Endodermal cell (in vitro differentiated cells): ENCODE measurements at regions not wholly inside any gene's neighbourhood (a gene's known extent, or its start where the extent isn't known, plus 50 kb on each side); places are given as distances from the start of the nearest gene placed in this dataset.

Source experiments
- DNase-seq: peaks from one replicate; pipeline ENCODE4 v3.0.0-alpha.2; 2017
- H3K27ac ChIP-seq: 2 replicates; pipeline ENCODE4 v1.5.1; 2013; ENCODE audit warnings: mild to moderate bottlenecking, low read depth, low read length, moderate library complexity
- H3K27me3 ChIP-seq: 2 replicates; pipeline ENCODE4 v1.6.1; 2013; ENCODE audit warnings: mild to moderate bottlenecking, low read length, moderate library complexity; ENCODE audit not compliant: insufficient read depth, control insufficient read depth, poor library complexity, severe bottlenecking
- H3K36me3 ChIP-seq: 2 replicates; pipeline ENCODE4 v1.7.0; 2013; ENCODE audit warnings: mild to moderate bottlenecking, low read length, moderate library complexity; ENCODE audit not compliant: control insufficient read depth, insufficient read depth
- H3K4me1 ChIP-seq: one replicate; pipeline ENCODE4 v1.7.0; 2013; ENCODE audit warnings: low read length; ENCODE audit not compliant: control insufficient read depth, insufficient read depth
- H3K4me3 ChIP-seq: 2 replicates; pipeline ENCODE4 v1.5.1; 2013; ENCODE audit warnings: mild to moderate bottlenecking, low read length, moderate library complexity
- H3K9ac ChIP-seq: 2 replicates; pipeline ENCODE4 v1.6.1; 2013; ENCODE audit warnings: mild to moderate bottlenecking, low read length, moderate library complexity; ENCODE audit not compliant: poor library complexity, severe bottlenecking; ENCODE audit errors: extremely low read depth
- H3K9me3 ChIP-seq: 2 replicates; pipeline ENCODE4 v1.6.1; 2013; ENCODE audit warnings: mild to moderate bottlenecking, low read length, moderate library complexity; ENCODE audit not compliant: control insufficient read depth
- H3K27ac Mint-ChIP-seq: 2 replicates; pipeline ENCODE4 v1.8.0; 2020; ENCODE audit warnings: mixed read lengths
- H3K27me3 Mint-ChIP-seq: 2 replicates; pipeline ENCODE4 v1.8.0; 2021; ENCODE audit warnings: mild to moderate bottlenecking, mixed read lengths; ENCODE audit not compliant: insufficient read depth
- H3K36me3 Mint-ChIP-seq: 2 replicates; pipeline ENCODE4 v1.8.0; 2020; ENCODE audit warnings: low read depth, mixed read lengths
- H3K4me1 Mint-ChIP-seq: 2 replicates; pipeline ENCODE4 v1.8.0; 2020; ENCODE audit warnings: mixed read lengths
- H3K4me3 Mint-ChIP-seq: 2 replicates; pipeline ENCODE4 v1.8.0; 2020; ENCODE audit warnings: mild to moderate bottlenecking, moderate library complexity, mixed read lengths
- H3K9me3 Mint-ChIP-seq: 2 replicates; pipeline ENCODE4 v1.8.0; 2020; ENCODE audit warnings: mild to moderate bottlenecking, mixed read lengths
- CTCF ChIP-seq: fragments of 200-600 bp; sonication (generic); conservative IDR thresholded peaks from 2 replicates; pipeline ENCODE4 v1.5.0; 2021; ENCODE audit warnings: antibody characterized with exemption, mild to moderate bottlenecking
- WGBS, 2 experiments: methylation state at CpG; one replicate each; pipeline versions ENCODE4 v1.1.5 to v1.1.7; 2013; ENCODE audit warnings: missing lambda C conversion rate in 2 of 2, mixed read lengths in 1 of 2; ENCODE audit not compliant: insufficient coverage in 1 of 2, insufficient read length in 1 of 2; 5-methylcytosine and 5-hydroxymethylcytosine counted together

- H3K27ac ChIP-seq = no peak overlapping the region
- H3K4me1 ChIP-seq = no peaks in the 10 kb centered on the region
- H3K9ac ChIP-seq = no peak overlapping the region
- no peak for TF ChIP-seq CTCF
- DNase-seq = no peak
- no peaks in the 10 kb centered on the region for H3K36me3 ChIP-seq
- no peaks in the 10 kb centered on the region for H3K27me3 ChIP-seq
- H3K9me3 Mint-ChIP-seq = no peaks in the 10 kb centered on the region
- H3K36me3 Mint-ChIP-seq = no peaks in the 10 kb centered on the region
- no peaks in the 10 kb centered on the region for H3K9me3 ChIP-seq
- peaks cover 13% of the 10 kb centered on the region for H3K4me1 Mint-ChIP-seq
- no peak overlapping the region for H3K27ac Mint-ChIP-seq
- 91 to 100% methylated on average over 3 to 7 of the region's 7 CpGs for WGBS, 2 experiments
- no peak overlapping the region for H3K4me3 ChIP-seq
- H3K4me3 Mint-ChIP-seq = no peak overlapping the region
- peaks cover 2% of the 10 kb centered on the region for H3K27me3 Mint-ChIP-seq
These were observed 87.4 kb upstream of the THBS2 start for GRCh38 chr6:169341065-169341464.

GRCh38 chr6:169340395-169340794 is 86.7 kb upstream of the THBS2 start:
- H3K4me3 ChIP-seq = no peak overlapping the region
- Mint-ChIP-seq H3K4me1 (peaks cover 13% of the 10 kb centered on the region), H3K27me3 (peaks cover 2% of the 10 kb centered on the region), H3K9me3 (no peaks in the 10 kb centered on the region), H3K36me3 (no peaks in the 10 kb centered on the region), H3K27ac (no peak overlapping the region), H3K4me3 (no peak overlapping the region)
- H3K36me3 ChIP-seq = no peaks in the 10 kb centered on the region
- no peak for DNase-seq
- H3K9ac ChIP-seq = no peak overlapping the region
- no peak overlapping the region for H3K27ac ChIP-seq
- no peak for TF ChIP-seq CTCF
- H3K27me3 ChIP-seq = no peaks in the 10 kb centered on the region
- WGBS, 2 experiments = 95 to 98% methylated on average over 8 to 20 of the region's 20 CpGs
- H3K9me3 ChIP-seq = no peaks in the 10 kb centered on the region
- no peaks in the 10 kb centered on the region for H3K4me1 ChIP-seq

- H3K27ac Mint-ChIP-seq = no peak overlapping the region
- H3K4me3 Mint-ChIP-seq = no peak overlapping the region
- no peaks in the 10 kb centered on the region for H3K36me3 Mint-ChIP-seq
- TF ChIP-seq CTCF = no peak
- Histone ChIP-seq H3K27me3 (no peaks in the 10 kb centered on the region), H3K4me3 (no peak overlapping the region), H3K27ac (no peak overlapping the region), H3K36me3 (no peaks in the 10 kb centered on the region), H3K9ac (no peak overlapping the region), H3K4me1 (no peaks in the 10 kb centered on the region), H3K9me3 (no peaks in the 10 kb centered on the region)
- no peaks in the 10 kb centered on the region for H3K9me3 Mint-ChIP-seq
- no peak for DNase-seq
- H3K4me1 Mint-ChIP-seq = peaks cover 13% of the 10 kb centered on the region
- WGBS, 2 experiments = 94 to 98% methylated on average over 6 to 12 of the region's 12 CpGs
- H3K27me3 Mint-ChIP-seq = peaks cover 2% of the 10 kb centered on the region
These were observed 86.2 kb upstream of the THBS2 start for GRCh38 chr6:169339731-169340309.
